GM21619 (cell line): ENCODE measurements at regions not wholly inside any gene's neighbourhood (a gene's known extent, or its start where the extent isn't known, plus 50 kb on each side); places are given as distances from the start of the nearest gene placed in this dataset.
A peak's percentile ranks its signal among the peaks of the same experiment; 100 is the strongest.

Experiments
- ATAC-seq: cut with Tn5 transposase; IDR thresholded peaks from one replicate; pipeline ENCODE4 v1.9.1; 2021; ENCODE audit not compliant: unreplicated experiment

- no peak for ATAC-seq
Observed at GRCh38 chr2:74759986-74760385, 73.9 kb upstream of the HK2 start.

GRCh38 chr2:74760875-74761630 is 72.9 kb upstream of the HK2 start:
- ATAC-seq, result no peak

GRCh38 chr2:74762789-74763188 is 71.1 kb upstream of the HK2 start:
- no peak for ATAC-seq

GRCh38 chr2:74763962-74764428 is 69.9 kb upstream of the HK2 start:
- ATAC-seq, result no peak

- ATAC-seq, result peak; percentile 68
Observed at GRCh38 chr2:74764429-74765272, 69.3 kb upstream of the HK2 start.

- ATAC-seq, result no peak
Observed at GRCh38 chr2:74766780-74767179, 67.1 kb upstream of the HK2 start.

GRCh38 chr2:74767618-74768017 is 66.3 kb upstream of the HK2 start:
- ATAC-seq, result no peak

GRCh38 chr2:74768401-74768914 is 65.5 kb upstream of the HK2 start:
- no peak for ATAC-seq

- no peak for ATAC-seq
Observed at GRCh38 chr2:74772046-74772445, 61.9 kb upstream of the HK2 start.

- ATAC-seq, result peak; percentile 67
Observed at GRCh38 chr2:74777161-74777900, 56.6 kb upstream of the HK2 start.

- no peak for ATAC-seq
Observed at GRCh38 chr2:74778381-74779264, 55.3 kb upstream of the HK2 start.

- ATAC-seq, result no peak
Observed at GRCh38 chr2:74779265-74779558, 54.7 kb upstream of the HK2 start.

- ATAC-seq, result no peak
Observed at GRCh38 chr2:74779587-74780135, 54.3 kb upstream of the HK2 start.
